HG02798 (cell line): ENCODE measurements at regions not wholly inside any gene's neighbourhood (a gene's known extent, or its start where the extent isn't known, plus 50 kb on each side); places are given as distances from the start of the nearest gene placed in this dataset.
"Not testable (repeated sequence)": the region's sequence is repeated elsewhere in the genome, so short reads cannot be mapped to it uniquely, and the experiment has no call there.

Source experiments
- ATAC-seq: cut with Tn5 transposase; IDR thresholded peaks from one replicate; pipeline ENCODE4 v1.9.1; 2021; ENCODE audit warnings: mild to moderate bottlenecking; ENCODE audit not compliant: unreplicated experiment, poor library complexity

DNA sequence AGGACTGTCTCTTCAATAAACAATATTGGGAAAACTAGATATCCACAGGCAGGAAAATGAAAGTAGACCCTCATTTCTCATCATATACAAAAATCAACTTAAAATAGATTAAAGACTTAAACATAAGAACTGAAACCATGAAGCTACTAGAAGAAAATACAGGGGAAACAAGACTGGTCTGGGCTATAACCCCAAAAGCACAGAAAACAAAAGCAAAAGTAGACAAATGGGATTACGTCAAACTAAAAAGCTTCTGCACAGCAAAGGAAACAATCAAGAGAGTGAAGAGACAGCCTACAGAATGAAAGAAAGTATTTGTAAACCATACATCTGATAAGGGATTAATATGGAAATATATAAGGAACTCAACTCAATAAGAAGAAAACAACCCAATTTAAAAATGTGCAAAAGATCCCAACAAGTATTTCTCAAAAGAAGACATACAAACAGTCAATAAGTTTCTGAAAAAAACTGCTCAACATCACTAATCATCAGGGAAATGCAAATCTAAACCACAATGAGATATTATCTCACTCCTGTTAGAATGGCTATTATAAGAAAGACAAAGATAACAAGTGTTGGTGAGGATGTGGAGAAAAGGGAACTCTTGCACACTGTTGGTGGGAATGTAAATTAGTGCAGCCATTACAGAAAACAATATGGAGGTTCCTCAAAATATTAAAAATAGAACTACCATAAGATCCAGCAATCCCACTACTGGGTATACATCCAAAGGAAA, 325.3 kb upstream of the RASGEF1B start:
- ATAC-seq = peak; percentile 70

DNA sequence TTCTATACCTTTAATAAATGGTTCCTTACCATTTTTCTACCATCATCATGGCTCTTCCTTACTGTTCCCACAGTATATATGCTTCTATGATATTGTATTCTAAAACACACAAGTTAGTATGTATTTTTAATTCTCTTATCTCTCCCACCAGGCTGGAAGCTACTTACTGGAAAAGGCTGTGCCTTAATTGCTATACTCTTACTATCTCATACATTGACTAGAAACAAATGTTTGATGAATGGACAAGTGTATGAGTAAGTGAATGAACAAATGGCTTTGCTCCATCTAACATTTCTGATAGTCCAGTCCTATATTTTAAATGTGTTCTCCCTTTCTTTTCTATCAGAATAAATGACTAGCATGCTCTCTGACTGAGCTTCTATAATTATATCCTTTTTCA, 320.8 kb upstream of the RASGEF1B start:
- no peak for ATAC-seq

DNA sequence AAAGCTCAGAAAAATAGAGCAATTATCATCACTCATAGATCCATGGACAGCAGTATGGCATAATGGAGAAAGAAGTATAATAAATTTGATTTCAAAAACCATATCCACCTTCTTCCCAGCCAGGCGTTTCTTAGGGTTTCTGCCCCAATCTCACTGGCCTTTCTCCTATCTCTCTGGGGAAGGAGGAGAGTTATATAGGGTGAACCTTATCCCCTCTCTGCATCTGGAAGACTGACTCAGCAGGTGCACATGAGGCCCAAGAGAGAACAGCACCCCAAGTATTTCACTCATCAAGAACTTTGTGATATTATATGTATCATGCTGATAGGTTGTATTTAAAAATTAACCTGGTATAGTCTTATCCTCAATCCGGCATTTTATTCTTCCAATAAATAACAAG, 318.8 kb upstream of the RASGEF1B start:
- no peak for ATAC-seq

DNA sequence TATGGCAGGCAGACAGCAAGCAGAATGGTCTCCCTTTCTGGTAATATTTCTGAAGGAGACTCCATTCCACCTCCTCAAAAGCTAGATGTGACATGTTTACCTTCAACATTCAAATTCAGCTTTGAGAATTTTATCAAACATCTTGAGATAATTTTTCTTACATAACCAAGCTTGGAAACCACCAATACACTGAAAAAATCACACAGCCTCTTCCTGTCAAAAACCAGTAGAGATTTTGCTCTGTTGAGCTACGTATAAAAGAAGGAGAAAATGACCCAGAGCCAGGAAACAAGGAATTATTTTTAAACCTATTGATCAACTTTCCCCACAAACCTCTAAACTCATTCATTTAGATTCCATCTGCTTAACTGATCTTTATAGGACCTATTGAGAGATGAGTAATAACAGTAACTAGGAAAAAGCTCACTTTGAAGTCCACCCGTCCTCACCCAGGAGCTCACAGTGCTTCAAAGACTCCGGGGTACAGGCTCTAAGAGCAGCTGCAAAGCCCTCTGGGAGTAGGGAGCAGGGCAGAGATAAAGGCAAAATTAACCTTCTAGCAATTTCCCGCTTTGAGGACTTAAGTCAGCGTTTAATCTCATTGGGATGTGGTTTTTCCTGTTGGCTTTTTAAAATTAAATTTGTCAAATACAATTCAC, 318.2 kb upstream of the RASGEF1B start:
- no peak for ATAC-seq

DNA sequence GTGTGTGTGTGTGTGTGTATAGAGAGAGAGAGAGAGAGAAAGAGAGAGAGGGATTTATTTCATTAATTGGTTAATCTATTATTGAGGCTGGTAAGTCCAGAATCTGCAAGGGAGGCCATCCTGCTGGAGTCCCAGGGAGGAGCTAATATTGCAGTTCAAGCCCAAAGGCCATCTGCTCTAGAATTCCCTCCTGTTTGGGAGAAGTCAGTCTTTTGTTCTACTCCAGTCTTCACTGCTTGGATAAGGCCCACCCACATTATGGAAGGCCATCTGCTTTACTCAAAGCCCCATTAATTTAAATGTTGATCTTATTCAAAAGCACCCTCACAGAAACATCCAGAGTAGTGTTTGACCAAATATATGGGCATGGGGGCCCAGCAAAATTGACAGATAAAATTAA, 317.5 kb upstream of the RASGEF1B start:
- no peak for ATAC-seq

DNA sequence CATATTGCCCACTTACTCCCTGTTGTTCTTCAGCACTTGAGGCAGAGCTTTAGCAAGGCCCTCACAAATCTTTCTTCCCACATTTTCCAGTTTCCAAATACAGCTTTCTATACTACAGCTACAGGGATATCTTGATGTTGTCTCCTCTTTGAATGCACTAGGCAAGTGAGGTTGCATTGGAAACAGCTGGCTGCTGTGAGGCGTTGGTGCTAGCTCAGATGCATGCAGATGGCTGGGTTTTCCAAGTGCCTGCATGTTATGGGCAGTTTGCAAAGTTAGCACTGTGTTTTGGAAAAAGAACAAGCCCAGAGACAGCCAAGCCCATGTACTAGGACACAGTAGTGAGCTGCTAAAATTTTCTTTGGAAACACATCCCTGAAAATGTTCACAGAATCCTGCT, 315.1 kb upstream of the RASGEF1B start:
- ATAC-seq = no peak

DNA sequence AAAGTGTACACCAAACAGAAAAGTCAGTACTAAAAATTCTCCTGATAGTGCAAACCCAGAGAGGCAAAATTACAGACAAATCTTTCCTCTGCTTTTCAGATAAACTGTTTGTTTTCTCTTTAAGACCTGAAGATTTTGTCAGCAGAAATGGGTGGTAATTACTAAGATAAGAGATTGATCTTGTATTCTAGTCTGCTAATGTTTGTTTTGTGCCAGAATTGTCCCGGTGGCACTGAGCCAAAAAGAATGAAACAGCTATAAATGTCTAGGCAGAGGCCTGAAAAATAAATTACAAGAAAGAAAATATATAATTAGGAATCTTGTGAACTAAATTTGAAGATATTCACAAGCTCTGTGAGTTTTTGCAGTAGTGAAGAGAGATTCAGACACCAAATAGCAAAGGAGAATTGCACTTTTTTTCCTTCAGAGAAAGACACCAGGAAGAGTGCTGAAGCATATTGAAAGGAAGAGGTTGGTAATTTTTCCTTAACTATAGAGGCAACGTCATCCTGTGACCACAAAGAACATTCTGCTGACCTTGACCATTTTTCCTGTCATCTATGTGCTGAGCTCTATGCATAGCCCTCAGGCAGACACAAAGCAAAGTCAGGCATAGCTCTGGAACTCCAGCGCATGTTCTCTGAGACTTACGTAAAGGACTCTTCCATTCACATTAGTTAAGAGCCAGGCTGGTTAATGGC, 314.5 kb upstream of the RASGEF1B start:
- ATAC-seq = no peak

DNA sequence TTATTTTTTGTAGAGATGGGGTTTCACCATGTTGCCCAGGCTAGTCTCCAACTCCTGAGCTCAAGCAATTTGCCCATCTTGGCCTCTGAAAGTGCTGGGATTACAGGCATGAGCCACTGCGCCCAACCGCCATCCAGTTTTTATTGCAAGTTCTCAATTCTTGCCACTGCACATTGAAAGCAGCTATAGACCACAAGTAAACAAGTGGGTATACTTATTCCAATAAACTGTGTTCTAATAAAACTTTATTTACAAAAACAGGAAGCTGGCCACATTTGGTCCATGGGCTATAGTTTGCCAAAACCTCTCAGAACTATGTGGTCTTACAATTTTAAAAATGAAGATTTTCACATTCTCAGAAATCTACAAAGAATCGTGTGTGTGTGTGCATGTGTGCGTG, 313.6 kb upstream of the RASGEF1B start:
- ATAC-seq = no peak

DNA sequence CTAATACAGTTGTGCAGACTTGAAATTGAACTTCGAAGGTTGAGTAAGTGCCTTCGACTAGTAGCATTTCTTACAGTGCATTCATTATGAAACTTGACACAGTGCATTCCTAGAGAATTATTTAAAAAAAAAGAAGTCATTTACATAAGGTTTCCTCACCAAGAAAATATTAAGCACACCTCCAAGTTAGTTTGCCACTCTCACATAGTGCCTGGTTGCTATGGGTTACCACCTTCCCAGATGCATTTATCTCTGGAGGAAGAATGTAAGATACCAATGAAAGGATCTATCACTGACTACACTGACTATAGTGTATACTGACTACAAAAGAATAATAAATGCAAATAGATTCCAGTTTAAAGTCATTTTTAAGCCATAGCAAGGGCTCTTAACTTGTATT, 311.9 kb upstream of the RASGEF1B start:
- no peak for ATAC-seq

DNA sequence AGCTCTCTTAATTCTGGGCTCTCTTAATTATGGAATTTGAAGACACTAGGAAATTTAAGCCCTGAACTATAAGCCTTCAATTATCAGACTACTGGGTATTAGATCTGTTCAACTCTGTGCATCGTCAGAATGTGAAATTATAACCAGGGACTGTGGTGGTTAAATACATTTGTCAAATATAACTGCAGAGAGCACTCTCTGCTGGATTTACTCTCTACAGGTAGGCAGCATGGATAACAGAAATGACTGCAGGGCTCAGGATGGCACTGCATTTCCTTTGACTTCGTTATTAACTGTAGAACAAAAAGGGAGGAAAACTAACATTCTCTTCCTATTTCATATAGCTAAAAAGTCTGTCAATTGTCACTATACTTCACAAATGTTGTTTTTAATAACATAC, 310.1 kb upstream of the RASGEF1B start:
- ATAC-seq = no peak

DNA sequence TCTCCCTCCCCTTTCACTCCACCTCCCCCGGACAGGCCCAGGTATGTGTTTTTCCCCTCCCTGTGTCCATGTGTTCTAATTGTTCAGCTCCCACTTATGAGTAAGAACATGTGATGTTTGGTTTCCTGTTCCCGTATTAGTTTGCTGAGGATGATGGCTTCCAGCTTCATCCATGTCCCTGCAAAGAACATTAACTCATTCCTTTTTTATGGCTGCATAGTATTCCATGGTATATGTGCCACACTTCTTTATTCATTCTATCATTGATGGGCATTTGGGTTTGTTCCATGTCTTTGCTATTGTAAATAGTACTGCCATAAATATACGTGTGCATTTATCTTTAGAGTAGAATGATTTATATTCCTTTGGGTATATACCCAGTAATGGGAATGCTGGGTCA, 306.0 kb upstream of the RASGEF1B start:
- ATAC-seq = not testable (repeated sequence)

DNA sequence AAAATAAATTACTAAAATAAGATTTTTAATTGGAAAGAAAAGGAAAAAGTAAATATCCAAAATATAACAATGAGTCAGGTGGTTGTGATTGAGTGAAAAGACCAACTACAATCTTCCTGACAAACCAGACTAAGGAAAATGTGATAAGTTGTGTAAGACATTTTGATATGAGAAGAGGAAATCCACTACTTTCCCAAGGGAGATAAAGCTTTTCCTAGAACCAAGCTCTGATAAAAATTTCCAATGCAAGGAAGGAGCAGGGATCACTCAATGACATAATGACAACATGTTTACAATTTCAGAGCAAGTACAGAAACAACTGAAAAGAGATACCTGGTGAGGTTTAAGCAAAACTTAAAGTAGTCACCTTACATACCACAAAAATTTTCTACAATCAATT, 305.1 kb upstream of the RASGEF1B start:
- no peak for ATAC-seq

DNA sequence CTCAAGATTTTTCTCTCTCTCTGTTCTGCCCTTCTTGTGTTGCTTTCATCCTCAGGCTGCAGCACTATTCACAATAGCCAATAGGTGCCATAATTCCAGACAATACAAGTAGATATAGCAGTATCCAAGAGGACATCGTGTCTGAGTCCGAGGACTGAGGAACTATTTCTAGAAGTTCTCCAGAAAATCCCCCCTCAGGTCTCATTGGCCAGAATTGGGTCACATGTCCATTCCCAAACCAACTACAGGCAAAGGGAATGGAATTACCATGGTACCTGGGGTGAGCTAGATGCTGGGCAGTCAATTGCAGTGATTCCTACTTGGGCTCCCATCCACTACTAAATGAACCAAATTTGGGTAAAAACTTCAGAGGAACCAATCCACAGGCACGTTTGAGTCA, 301.9 kb upstream of the RASGEF1B start:
- no peak for ATAC-seq

DNA sequence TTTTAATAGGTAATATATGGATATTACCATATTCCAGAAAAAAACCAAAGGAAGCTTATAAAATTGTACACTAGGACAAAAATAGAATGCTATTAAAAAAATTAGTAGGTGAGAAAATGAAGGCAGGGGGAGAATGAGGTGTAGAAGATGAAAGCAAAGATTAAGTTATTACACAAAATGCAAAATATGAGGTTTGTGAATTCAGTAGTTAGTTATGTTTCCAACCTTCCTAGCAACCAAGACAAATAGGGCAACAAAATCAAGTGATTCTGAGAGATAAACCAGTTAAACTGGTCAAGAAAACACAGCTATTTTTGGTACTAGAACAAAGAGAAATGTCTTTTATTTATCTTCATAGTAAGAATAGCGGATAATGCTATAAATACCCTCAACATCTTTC, 300.0 kb upstream of the RASGEF1B start:
- ATAC-seq = no peak

DNA sequence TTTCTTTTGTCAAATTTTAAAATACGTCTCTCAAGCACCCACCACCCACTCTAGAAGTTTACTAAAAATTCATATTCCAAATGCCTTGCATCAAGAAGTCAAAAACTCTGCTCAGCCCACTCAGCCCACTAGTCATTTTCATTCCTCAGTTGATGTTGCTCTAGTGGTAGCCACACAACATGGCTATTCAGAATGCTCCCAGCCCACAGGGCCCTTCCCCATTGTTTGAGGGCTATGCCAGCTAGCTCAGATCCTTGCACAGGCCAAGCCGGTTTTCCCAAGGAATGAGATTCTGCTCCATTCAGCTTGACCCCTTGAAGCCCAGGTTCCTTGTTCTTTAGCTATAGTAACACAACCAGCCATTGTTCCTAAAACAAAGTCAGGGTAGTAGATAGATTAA, 297.5 kb upstream of the RASGEF1B start:
- no peak for ATAC-seq

DNA sequence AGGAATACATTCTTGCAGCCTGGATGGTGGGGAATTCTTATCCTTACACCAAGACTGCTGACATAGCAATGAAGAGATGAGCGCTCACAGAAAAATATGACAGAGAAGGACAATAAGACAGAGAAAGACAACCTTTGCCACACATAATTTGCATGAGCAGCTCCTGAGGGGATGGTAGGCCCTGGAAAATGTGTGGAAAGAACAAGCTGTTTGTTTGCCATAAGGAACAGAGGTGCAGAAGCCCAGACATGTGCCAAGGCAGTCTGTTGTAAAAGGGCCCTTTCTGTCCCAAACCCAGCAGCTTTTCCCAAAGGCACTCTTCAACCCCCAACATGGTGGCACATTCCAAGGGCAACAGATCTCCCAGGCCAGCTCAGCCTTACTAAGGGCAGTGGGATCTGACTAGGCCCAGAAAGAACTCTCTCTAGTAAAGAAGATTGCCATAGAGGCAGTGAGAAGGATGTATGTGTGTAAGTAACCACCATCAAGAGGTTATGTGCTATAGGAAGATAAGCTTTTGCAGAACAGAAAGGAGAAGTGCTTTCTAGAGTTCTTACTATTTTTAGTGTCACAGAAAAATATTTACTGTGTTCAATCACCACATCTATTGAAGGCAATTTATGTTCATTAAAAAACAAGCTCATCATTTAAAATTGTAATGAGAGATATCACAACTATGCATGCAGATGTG, 287.0 kb upstream of the RASGEF1B start:
- ATAC-seq = no peak

DNA sequence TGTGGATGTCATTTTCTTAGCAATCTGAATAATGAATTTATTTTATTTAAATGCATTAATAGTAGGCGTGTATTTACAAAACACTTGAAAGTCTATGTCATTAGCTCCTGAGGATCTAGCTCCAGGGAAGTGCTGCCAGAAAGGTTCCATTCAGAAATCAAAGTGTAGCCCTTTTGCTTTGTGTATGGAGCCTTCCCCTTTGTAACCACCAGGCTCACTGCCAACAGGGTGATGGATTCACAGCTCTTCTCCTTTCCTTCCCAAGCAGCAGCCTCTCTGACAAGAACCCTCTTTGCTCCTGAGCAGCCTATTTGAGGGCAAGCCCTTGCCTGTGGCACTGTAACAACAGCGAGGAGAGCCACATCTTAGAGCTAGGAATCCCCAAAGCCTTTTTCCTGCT, 286.0 kb upstream of the RASGEF1B start:
- ATAC-seq = no peak

DNA sequence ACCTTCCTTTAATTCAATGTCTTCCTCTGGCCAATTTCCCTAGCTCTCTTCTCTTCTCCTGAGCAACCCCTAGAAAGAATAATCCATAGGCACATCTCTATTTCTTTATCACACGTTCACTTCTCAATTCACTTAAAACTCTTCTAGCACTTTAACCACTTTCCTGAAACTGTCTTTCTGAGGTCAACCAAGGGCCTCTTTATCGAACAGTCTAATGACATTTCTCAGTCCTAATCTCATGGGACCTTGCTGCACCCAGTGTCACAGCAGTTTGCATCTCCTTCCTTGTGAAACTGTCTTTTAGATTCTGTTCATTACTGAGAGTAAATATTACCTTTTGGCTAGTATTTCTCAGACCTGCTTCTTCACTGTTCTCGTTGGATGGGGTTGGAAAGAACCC, 285.3 kb upstream of the RASGEF1B start:
- peak; percentile 84 for ATAC-seq

DNA sequence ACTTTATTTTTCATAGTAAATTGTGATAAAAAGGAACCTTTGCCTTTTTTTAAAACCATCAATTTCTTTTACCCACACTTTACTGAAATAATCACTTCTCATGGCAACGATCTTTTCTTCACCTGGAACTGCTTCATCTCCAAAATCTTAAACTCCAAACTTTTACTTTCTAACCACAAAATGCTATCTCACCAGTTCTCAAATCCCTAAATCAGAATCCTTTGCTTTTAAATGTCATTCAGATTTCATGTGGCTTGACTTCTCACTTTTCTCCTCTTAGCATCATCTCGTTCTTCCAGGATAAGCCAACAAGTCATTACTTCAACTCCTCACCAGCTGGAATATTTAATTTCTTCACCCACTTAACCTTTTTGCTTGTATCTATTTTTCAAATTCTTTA, 284.3 kb upstream of the RASGEF1B start:
- ATAC-seq = no peak

DNA sequence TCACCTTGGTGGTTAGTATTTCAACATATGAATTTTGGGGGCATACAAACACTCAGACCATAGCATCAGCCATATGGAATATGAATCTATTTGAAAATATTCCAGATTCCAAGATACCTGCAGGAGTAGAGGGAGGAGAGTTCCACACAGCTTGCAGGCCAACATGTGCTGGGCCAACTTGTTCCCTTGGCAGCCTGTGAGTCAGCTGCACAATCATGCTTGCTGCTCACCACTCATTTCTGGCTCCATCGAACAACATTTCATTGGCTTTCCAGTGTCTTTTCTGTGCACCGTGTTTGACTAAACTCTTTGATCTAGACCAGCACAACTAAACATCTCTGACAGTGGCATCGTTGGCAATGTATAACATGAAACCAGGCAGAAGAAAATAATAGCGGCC, 282.5 kb upstream of the RASGEF1B start:
- ATAC-seq = no peak
